Cardiac muscle cell (in vitro differentiated cells and primary cell): ENCODE measurements at regions not wholly inside any gene's neighbourhood (a gene's known extent, or its start where the extent isn't known, plus 50 kb on each side); places are given as distances from the start of the nearest gene placed in this dataset.

Experiments used
- DNase-seq, 2 donors: peaks; one replicate each; pipeline versions ENCODE4 v3.0.0 to v3.0.0-alpha.2; 2010 to 2017; ENCODE audit warnings: low read depth in 1 of 2, low spot score in 1 of 2
- H3K27ac ChIP-seq: fragments of 200-600 bp; sonication (generic); 2 replicates; pipeline ENCODE4 v1.5.1; 2016
- H3K27me3 ChIP-seq: fragments of 200-600 bp; sonication (generic); 2 replicates; pipeline ENCODE4 v1.6.0; 2016; ENCODE audit warnings: control low read depth
- H3K36me3 ChIP-seq: fragments of 200-600 bp; sonication (generic); 2 replicates; pipeline ENCODE4 v1.5.1; 2016; ENCODE audit warnings: control low read depth
- H3K4me1 ChIP-seq: fragments of 200-600 bp; sonication (generic); 2 replicates; pipeline ENCODE4 v1.8.1; 2017; ENCODE audit warnings: low read depth, mild to moderate bottlenecking, mixed run types
- H3K4me3 ChIP-seq: fragments of 200-600 bp; sonication (generic); 2 replicates; pipeline ENCODE4 v1.5.1; 2016; ENCODE audit warnings: mild to moderate bottlenecking
- H3K9me3 ChIP-seq: fragments of 200-600 bp; sonication (generic); 2 replicates; pipeline ENCODE4 v1.5.1; 2017; ENCODE audit warnings: low read depth, mild to moderate bottlenecking, control low read depth
- TF ChIP-seq, protein P1 (sequence below): IDR thresholded peaks from 2 replicates; pipeline ENCODE4 v1.5.1; 2012; ENCODE audit warnings: low read depth, mild to moderate bottlenecking, low read length

- Histone ChIP-seq H3K36me3 (no peaks in the 10 kb centered on the region), H3K9me3 (no peaks in the 10 kb centered on the region), H3K4me1 (no peaks in the 10 kb centered on the region), H3K27ac (no peak overlapping the region), H3K27me3 (no peaks in the 10 kb centered on the region), H3K4me3 (no peak overlapping the region)
- DNase-seq = peak in 1 of 2 donors; percentile 25
- TF ChIP-seq, protein P1, sequence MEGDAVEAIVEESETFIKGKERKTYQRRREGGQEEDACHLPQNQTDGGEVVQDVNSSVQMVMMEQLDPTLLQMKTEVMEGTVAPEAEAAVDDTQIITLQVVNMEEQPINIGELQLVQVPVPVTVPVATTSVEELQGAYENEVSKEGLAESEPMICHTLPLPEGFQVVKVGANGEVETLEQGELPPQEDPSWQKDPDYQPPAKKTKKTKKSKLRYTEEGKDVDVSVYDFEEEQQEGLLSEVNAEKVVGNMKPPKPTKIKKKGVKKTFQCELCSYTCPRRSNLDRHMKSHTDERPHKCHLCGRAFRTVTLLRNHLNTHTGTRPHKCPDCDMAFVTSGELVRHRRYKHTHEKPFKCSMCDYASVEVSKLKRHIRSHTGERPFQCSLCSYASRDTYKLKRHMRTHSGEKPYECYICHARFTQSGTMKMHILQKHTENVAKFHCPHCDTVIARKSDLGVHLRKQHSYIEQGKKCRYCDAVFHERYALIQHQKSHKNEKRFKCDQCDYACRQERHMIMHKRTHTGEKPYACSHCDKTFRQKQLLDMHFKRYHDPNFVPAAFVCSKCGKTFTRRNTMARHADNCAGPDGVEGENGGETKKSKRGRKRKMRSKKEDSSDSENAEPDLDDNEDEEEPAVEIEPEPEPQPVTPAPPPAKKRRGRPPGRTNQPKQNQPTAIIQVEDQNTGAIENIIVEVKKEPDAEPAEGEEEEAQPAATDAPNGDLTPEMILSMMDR = no peak
These were observed 190.4 kb upstream of the STK17B start for GRCh38 chr2:196361606-196362326.

DNA sequence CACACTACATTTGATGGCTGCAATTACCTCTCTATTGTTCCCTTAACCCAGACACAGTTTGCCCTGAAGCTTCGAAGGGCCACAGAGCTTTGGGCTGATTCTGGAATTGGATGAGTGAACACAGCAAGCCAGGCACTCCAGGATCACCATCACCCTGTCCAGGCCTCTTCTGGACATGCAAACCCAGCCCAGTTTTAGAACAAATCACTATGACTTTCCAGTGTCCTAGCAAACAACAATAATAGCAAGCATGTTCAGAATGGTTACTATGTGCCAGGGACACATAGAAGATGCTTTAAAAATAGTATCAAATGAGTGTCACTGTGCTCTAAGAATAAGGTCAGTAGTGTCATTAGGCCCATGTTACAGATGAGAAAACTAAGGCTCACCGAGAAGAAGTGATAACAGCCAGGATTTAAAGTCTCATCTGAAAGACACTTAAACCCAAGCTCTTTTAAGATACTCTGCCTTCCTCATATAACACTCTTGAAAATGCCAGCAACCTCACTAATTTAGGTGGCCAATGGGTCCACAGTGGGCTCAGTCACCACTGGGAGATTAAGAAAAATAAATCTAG, 191.7 kb upstream of the STK17B start:
- Histone ChIP-seq H3K4me3 (no peak overlapping the region), H3K36me3 (no peaks in the 10 kb centered on the region), H3K9me3 (no peaks in the 10 kb centered on the region), H3K4me1 (no peaks in the 10 kb centered on the region), H3K27ac (no peak overlapping the region), H3K27me3 (no peaks in the 10 kb centered on the region)
- TF ChIP-seq, protein P1 = no peak
- no peak for DNase-seq

GRCh38 chr2:196365145-196365544, 193.8 kb upstream of the STK17B start:
- H3K27me3 ChIP-seq = no peaks in the 10 kb centered on the region
- no peak overlapping the region for H3K4me3 ChIP-seq
- no peaks in the 10 kb centered on the region for H3K36me3 ChIP-seq
- TF ChIP-seq, protein P1 = no peak
- H3K9me3 ChIP-seq = no peaks in the 10 kb centered on the region
- no peak overlapping the region for H3K27ac ChIP-seq
- DNase-seq = no peak
- no peaks in the 10 kb centered on the region for H3K4me1 ChIP-seq

DNA sequence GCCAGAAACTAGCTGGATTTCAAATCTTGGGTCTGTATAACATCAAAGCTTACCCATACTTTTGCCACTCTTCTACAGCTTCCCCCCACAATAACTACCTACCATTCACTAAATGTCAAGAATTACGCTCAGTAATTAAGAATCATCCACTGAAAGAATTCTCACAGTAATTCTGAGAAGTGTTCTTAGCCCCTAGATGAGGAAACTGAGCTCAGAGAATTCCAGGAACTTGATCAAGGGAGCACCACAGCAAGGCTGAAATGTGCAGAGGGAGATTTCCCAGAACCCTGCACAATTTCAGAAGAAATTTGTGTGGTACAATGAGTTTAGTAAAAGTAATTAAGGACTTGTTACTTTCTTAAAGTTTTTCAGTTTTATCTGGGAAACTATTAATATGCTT, 194.5 kb upstream of the STK17B start:
- H3K27me3 ChIP-seq = no peaks in the 10 kb centered on the region
- no peaks in the 10 kb centered on the region for H3K9me3 ChIP-seq
- H3K4me1 ChIP-seq = no peaks in the 10 kb centered on the region
- H3K4me3 ChIP-seq = no peak overlapping the region
- TF ChIP-seq, protein P1 = no peak
- no peaks in the 10 kb centered on the region for H3K36me3 ChIP-seq
- H3K27ac ChIP-seq = no peak overlapping the region
- DNase-seq = no peak

GRCh38 chr2:196367633-196368032, 196.3 kb upstream of the STK17B start:
- Histone ChIP-seq H3K27me3 (no peaks in the 10 kb centered on the region), H3K4me1 (no peaks in the 10 kb centered on the region), H3K9me3 (no peaks in the 10 kb centered on the region), H3K4me3 (no peak overlapping the region), H3K27ac (no peak overlapping the region), H3K36me3 (no peaks in the 10 kb centered on the region)
- TF ChIP-seq, protein P1 = no peak
- no peak for DNase-seq
